ENCODE measurements at regions not wholly inside any gene's neighbourhood (a gene's known extent, or its start where the extent isn't known, plus 50 kb on each side); places are given as distances from the start of the nearest gene placed in this dataset.

GRCh38 chr17:5843366-5844026, 226.7 kb upstream of the WSCD1 start:
- Histone ChIP-seq H3K9me3 (ENCODE audit: low read depth, low read length) (no peaks in the 10 kb centered on the region), H3K36me3 (ENCODE audit: insufficient read depth, low read length) (no peaks in the 10 kb centered on the region), H3K9ac (ENCODE audit: insufficient read length) (no peak overlapping the region), H3K4me3 (no peak overlapping the region), H3K27ac (no peak overlapping the region)
- TF ChIP-seq FOXP2 (optimal IDR thresholded peaks at IDR 0.05; ENCODE audit: control extremely low read depth, extremely low read length, insufficient read depth), result no peak
- TF ChIP-seq POLR2AphosphoS5 (IDR thresholded peaks at IDR 0.05; ENCODE audit: borderline replicate concordance, low read depth, low read length), result no peak
- DNase-seq (ENCODE audit: low read depth, low spot score), result no peak

- no peak overlapping the region for H3K9ac ChIP-seq (ENCODE audit: insufficient read length)
- no peak overlapping the region for H3K4me3 ChIP-seq
- no peaks in the 10 kb centered on the region for H3K36me3 ChIP-seq (ENCODE audit: insufficient read depth, low read length)
- H3K27ac ChIP-seq, result no peak overlapping the region
- DNase-seq (ENCODE audit: low read depth, low spot score), result no peak
- no peak for TF ChIP-seq EZH2 (IDR thresholded peaks at IDR 0.05)
- no peak for TF ChIP-seq POLR2AphosphoS5 (IDR thresholded peaks at IDR 0.05; ENCODE audit: borderline replicate concordance, low read depth, low read length)
- no peak for TF ChIP-seq FOXP2 (optimal IDR thresholded peaks at IDR 0.05; ENCODE audit: control extremely low read depth, extremely low read length, insufficient read depth)
- H3K9me3 ChIP-seq (ENCODE audit: low read depth, low read length), result no peaks in the 10 kb centered on the region
Observed at GRCh38 chr17:5846001-5846400, 224.2 kb upstream of the WSCD1 start.

DNA sequence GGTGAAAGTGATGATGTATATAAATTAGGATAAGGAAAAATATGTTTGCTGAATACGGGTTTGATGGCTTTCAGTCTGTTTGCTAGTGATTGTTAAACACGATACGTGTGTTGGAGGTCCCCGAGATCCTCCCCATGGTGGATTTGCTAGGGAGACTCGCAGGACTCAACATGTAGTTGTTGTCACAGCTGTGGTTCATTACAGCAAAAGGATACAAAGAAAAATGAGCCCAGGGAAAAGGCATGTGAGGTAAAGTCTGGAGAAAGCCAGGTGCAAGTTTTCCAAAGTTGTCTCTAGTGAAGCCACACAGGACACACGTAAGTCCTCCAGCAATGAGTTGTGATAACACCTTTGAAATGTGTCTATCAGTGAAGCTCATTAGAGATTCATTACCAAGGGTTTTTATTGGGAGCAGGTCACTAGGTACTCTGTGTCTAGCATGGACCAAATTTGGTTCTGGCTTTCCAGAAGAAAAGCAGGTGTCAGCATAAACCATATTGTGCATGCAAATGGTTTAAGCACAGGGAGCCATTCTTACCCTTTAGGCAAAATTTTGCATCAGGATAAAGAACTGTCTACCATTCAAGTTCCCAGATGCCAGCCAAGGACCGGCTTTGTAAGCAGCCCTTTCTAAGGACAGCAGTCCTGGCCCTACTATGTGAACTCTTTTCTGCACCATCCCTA, 215.2 kb upstream of the WSCD1 start:
- Histone ChIP-seq H3K27ac (no peak overlapping the region), H3K9me3 (ENCODE audit: low read depth, low read length) (no peaks in the 10 kb centered on the region), H3K36me3 (ENCODE audit: insufficient read depth, low read length) (no peaks in the 10 kb centered on the region), H3K9ac (ENCODE audit: insufficient read length) (no peak overlapping the region), H3K4me3 (no peak overlapping the region)
- no peak for TF ChIP-seq POLR2AphosphoS5 (IDR thresholded peaks at IDR 0.05; ENCODE audit: borderline replicate concordance, low read depth, low read length)
- TF ChIP-seq FOXP2 (optimal IDR thresholded peaks at IDR 0.05; ENCODE audit: control extremely low read depth, extremely low read length, insufficient read depth), result no peak
- no peak for TF ChIP-seq EZH2 (IDR thresholded peaks at IDR 0.05)
- DNase-seq (ENCODE audit: low read depth, low spot score), result no peak

DNA sequence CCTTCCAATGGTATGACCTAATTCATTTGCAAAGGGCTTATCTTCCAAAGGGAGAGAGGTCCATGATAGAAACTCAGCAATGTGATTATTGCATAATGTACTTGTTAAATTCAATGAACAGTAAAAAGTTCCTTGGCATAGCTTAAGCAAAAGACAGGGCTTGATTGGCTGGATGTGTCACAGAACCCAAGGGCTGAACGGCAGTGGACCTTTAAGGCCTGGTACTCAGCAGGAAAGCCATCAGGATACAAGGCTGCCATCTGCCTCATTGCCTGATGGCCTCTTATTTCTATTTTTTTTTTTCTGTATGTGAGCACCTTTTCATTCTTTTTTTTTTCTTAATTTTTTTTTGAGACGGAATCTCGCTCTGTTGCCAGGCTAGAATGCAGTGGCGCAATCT, 208.9 kb upstream of the WSCD1 start:
- TF ChIP-seq POLR2AphosphoS5 (IDR thresholded peaks at IDR 0.05; ENCODE audit: borderline replicate concordance, low read depth, low read length) (no peak), EZH2 (IDR thresholded peaks at IDR 0.05) (no peak), FOXP2 (optimal IDR thresholded peaks at IDR 0.05; ENCODE audit: control extremely low read depth, extremely low read length, insufficient read depth) (no peak)
- H3K4me3 ChIP-seq, result no peak overlapping the region
- DNase-seq (ENCODE audit: low read depth, low spot score), result no peak
- H3K36me3 ChIP-seq (ENCODE audit: insufficient read depth, low read length), result no peaks in the 10 kb centered on the region
- no peaks in the 10 kb centered on the region for H3K9me3 ChIP-seq (ENCODE audit: low read depth, low read length)
- H3K9ac ChIP-seq (ENCODE audit: insufficient read length), result no peak overlapping the region
- H3K27ac ChIP-seq, result no peak overlapping the region

- no peak for DNase-seq (ENCODE audit: low read depth, low spot score)
- H3K4me3 ChIP-seq, result no peak overlapping the region
- no peak overlapping the region for H3K9ac ChIP-seq (ENCODE audit: insufficient read length)
- no peak overlapping the region for H3K27ac ChIP-seq
- no peak for TF ChIP-seq EZH2 (IDR thresholded peaks at IDR 0.05)
- no peak for TF ChIP-seq FOXP2 (optimal IDR thresholded peaks at IDR 0.05; ENCODE audit: control extremely low read depth, extremely low read length, insufficient read depth)
- no peak for TF ChIP-seq POLR2AphosphoS5 (IDR thresholded peaks at IDR 0.05; ENCODE audit: borderline replicate concordance, low read depth, low read length)
- no peaks in the 10 kb centered on the region for H3K9me3 ChIP-seq (ENCODE audit: low read depth, low read length)
- no peaks in the 10 kb centered on the region for H3K36me3 ChIP-seq (ENCODE audit: insufficient read depth, low read length)
Observed at GRCh38 chr17:5861854-5862253, 208.3 kb upstream of the WSCD1 start.

- Histone ChIP-seq H3K4me3 (no peak overlapping the region), H3K9ac (ENCODE audit: insufficient read length) (no peak overlapping the region), H3K36me3 (ENCODE audit: insufficient read depth, low read length) (no peaks in the 10 kb centered on the region), H3K9me3 (ENCODE audit: low read depth, low read length) (no peaks in the 10 kb centered on the region), H3K27ac (no peak overlapping the region)
- TF ChIP-seq EZH2 (IDR thresholded peaks at IDR 0.05) (no peak), POLR2AphosphoS5 (IDR thresholded peaks at IDR 0.05; ENCODE audit: borderline replicate concordance, low read depth, low read length) (no peak), FOXP2 (optimal IDR thresholded peaks at IDR 0.05; ENCODE audit: control extremely low read depth, extremely low read length, insufficient read depth) (no peak)
- DNase-seq (ENCODE audit: low read depth, low spot score), result no peak
Observed at GRCh38 chr17:5862395-5862794, 207.8 kb upstream of the WSCD1 start.

GRCh38 chr17:5864741-5865657, 205.2 kb upstream of the WSCD1 start:
- no peak overlapping the region for H3K27ac ChIP-seq

GRCh38 chr17:5866978-5867377, 203.2 kb upstream of the WSCD1 start:
- DNase-seq (ENCODE audit: low read depth, low spot score), result no peak
- H3K27ac ChIP-seq, result no peak overlapping the region
- H3K36me3 ChIP-seq (ENCODE audit: insufficient read depth, low read length), result no peaks in the 10 kb centered on the region
- TF ChIP-seq EZH2 (IDR thresholded peaks at IDR 0.05) (no peak), FOXP2 (optimal IDR thresholded peaks at IDR 0.05; ENCODE audit: control extremely low read depth, extremely low read length, insufficient read depth) (no peak), POLR2AphosphoS5 (IDR thresholded peaks at IDR 0.05; ENCODE audit: borderline replicate concordance, low read depth, low read length) (no peak)
- no peaks in the 10 kb centered on the region for H3K9me3 ChIP-seq (ENCODE audit: low read depth, low read length)
- no peak overlapping the region for H3K4me3 ChIP-seq
- no peak overlapping the region for H3K9ac ChIP-seq (ENCODE audit: insufficient read length)

More at GRCh38 chr17:5864741-5865657, 205.2 kb upstream of the WSCD1 start:
- Histone ChIP-seq H3K4me3 (no peak overlapping the region), H3K9ac (ENCODE audit: insufficient read length) (no peak overlapping the region), H3K36me3 (ENCODE audit: insufficient read depth, low read length) (no peaks in the 10 kb centered on the region), H3K9me3 (ENCODE audit: low read depth, low read length) (no peaks in the 10 kb centered on the region)
- no peak for TF ChIP-seq EZH2 (IDR thresholded peaks at IDR 0.05)
- no peak for TF ChIP-seq FOXP2 (optimal IDR thresholded peaks at IDR 0.05; ENCODE audit: control extremely low read depth, extremely low read length, insufficient read depth)
- no peak for TF ChIP-seq POLR2AphosphoS5 (IDR thresholded peaks at IDR 0.05; ENCODE audit: borderline replicate concordance, low read depth, low read length)
- no peak for DNase-seq (ENCODE audit: low read depth, low spot score)

Data from SK-N-MC (cell line).